HG03378 (cell line): ENCODE measurements at regions not wholly inside any gene's neighbourhood (a gene's known extent, or its start where the extent isn't known, plus 50 kb on each side); places are given as distances from the start of the nearest gene placed in this dataset.
"Not testable (repeated sequence)": the region's sequence is repeated elsewhere in the genome, so short reads cannot be mapped to it uniquely, and the experiment has no call there.

Experiments used
- ATAC-seq: cut with Tn5 transposase; IDR thresholded peaks from one replicate; pipeline ENCODE4 v1.9.1; 2021; ENCODE audit warnings: mild to moderate bottlenecking, moderate library complexity; ENCODE audit not compliant: unreplicated experiment

GRCh38 chr10:84696610-84697009, 368.2 kb downstream of the CCSER2 start:
- no peak for ATAC-seq

- ATAC-seq, result no peak
Measured at GRCh38 chr10:84698989-84699388, 370.6 kb downstream of the CCSER2 start.

GRCh38 chr10:84700668-84701369, 372.4 kb downstream of the CCSER2 start:
- ATAC-seq, result no peak

- no peak for ATAC-seq
Measured at GRCh38 chr10:84701370-84701720, 373.0 kb downstream of the CCSER2 start.

- ATAC-seq, result no peak
Measured at GRCh38 chr10:84704101-84704500, 375.7 kb downstream of the CCSER2 start.

GRCh38 chr10:84706431-84706830, 378.0 kb downstream of the CCSER2 start:
- no peak for ATAC-seq

- no peak for ATAC-seq
Measured at GRCh38 chr10:84706875-84707274, 378.5 kb downstream of the CCSER2 start.

GRCh38 chr10:84715911-84716310, 387.5 kb downstream of the CCSER2 start:
- peak; percentile 80 for ATAC-seq

GRCh38 chr10:84718877-84719616, 390.7 kb downstream of the CCSER2 start:
- no peak for ATAC-seq

GRCh38 chr10:84719687-84720086, 391.3 kb downstream of the CCSER2 start:
- no peak for ATAC-seq

GRCh38 chr10:84727398-84727797, 399.0 kb downstream of the CCSER2 start:
- no peak for ATAC-seq

- ATAC-seq, result not testable (repeated sequence)
Measured at GRCh38 chr10:84739126-84739525, 410.7 kb downstream of the CCSER2 start.

- ATAC-seq, result no peak
Measured at GRCh38 chr10:84739641-84740040, 411.3 kb downstream of the CCSER2 start.

- no peak for ATAC-seq
Measured at GRCh38 chr10:84743483-84743882, 415.1 kb downstream of the CCSER2 start.

GRCh38 chr10:84755311-84755710, 426.9 kb downstream of the CCSER2 start:
- ATAC-seq, result no peak

GRCh38 chr10:84756653-84757052, 428.3 kb downstream of the CCSER2 start:
- ATAC-seq, result not testable (repeated sequence)

- ATAC-seq, result not testable (repeated sequence)
Measured at GRCh38 chr10:84761994-84762614, 433.7 kb downstream of the CCSER2 start.

GRCh38 chr10:84762754-84763394, 434.5 kb downstream of the CCSER2 start:
- no peak for ATAC-seq

GRCh38 chr10:84763965-84764364, 435.6 kb downstream of the CCSER2 start:
- ATAC-seq, result no peak

- ATAC-seq, result no peak
Measured at GRCh38 chr10:84765086-84765485, 436.7 kb downstream of the CCSER2 start.

- ATAC-seq, result no peak
Measured at GRCh38 chr10:84765656-84766055, 437.3 kb downstream of the CCSER2 start.

GRCh38 chr10:84766923-84767322, 438.5 kb downstream of the CCSER2 start:
- ATAC-seq, result no peak
